GM12878 (cell line): ENCODE measurements at regions not wholly inside any gene's neighbourhood (a gene's known extent, or its start where the extent isn't known, plus 50 kb on each side); places are given as distances from the start of the nearest gene placed in this dataset.

Experiments
- ATAC-seq: fragments of 200-7000 bp; cut with Tn5 transposase; 3 replicates; pipeline ENCODE4 v1.9.1; 2020; ENCODE audit warnings: mild to moderate bottlenecking, moderate library complexity
- BruUV-seq: library from RNA; stranded (reverse); fragments of 400-500 nt; replicated peaks from 2 replicates; lab custom pipeline; 2021; lab: Mats Ljungman, UMichigan
- CTCF ChIA-PET: fragments of 300-600 bp; sonication (Branson Sonifier 250); formaldehyde crosslinking; extraction: SDS; loops from one replicate; lab custom pipeline; 2021; ENCODE audit warnings: inconsistent platforms; lab: Yijun Ruan, JAX
- POLR2A ChIA-PET: fragments of 350-600 bp; formaldehyde crosslinking; extraction: SDS; loops from one replicate; lab custom pipeline; 2021; ENCODE audit warnings: inconsistent platforms; lab: Charles Lee
- RAD21 ChIA-PET: fragments of 300-600 bp; sonication (Branson Sonifier 250); formaldehyde crosslinking; loops from one replicate; lab custom pipeline; 2023; ENCODE audit warnings: antibody characterized with exemption; ENCODE audit not compliant: unreplicated experiment; lab: Charles Lee
- SMC1A ChIA-PET: fragments of 300-600 bp; sonication (Branson Sonifier 250); formaldehyde crosslinking; loops from one replicate; lab custom pipeline; 2023; ENCODE audit not compliant: unreplicated experiment, uncharacterized antibody; lab: Charles Lee
- DNase-seq: peaks from one replicate; pipeline ENCODE4 v3.0.0-alpha.2; 2011; ENCODE audit warnings: low read depth, low spot score
- FAIRE-seq: peaks from 3 replicates; lab custom pipeline; 2011; peaks lifted over from hg19 to GRCh38; lab: Jason Lieb, UNC
- H2AFZ ChIP-seq: 2 replicates; pipeline ENCODE4 v1.6.0; 2011; ENCODE audit warnings: low read depth, low read length, control low read depth; ENCODE audit not compliant: control insufficient read depth
- H3K27ac ChIP-seq: 2 replicates; pipeline ENCODE4 v1.5.1; 2011; ENCODE audit warnings: control low read depth; ENCODE audit not compliant: control insufficient read depth, insufficient read depth
- H3K27me3 ChIP-seq, 2 experiments: replicated peaks in 1 of 2; 2 replicates each; pipeline versions ENCODE4 v1.6.0 to v1.6.1; 2011; ENCODE audit warnings: low read length in 1 of 2; ENCODE audit not compliant: control insufficient read depth in 2 of 2, insufficient read depth in 2 of 2
- H3K36me3 ChIP-seq, 2 experiments: 2 replicates each; pipeline ENCODE4 v1.5.1; 2011; ENCODE audit warnings: low read length in 1 of 2; ENCODE audit not compliant: control insufficient read depth in 2 of 2, insufficient read depth in 2 of 2
- H3K4me1 ChIP-seq: 2 replicates; pipeline ENCODE4 v1.6.1; 2011; ENCODE audit warnings: mild to moderate bottlenecking, low read length, moderate library complexity, mixed read lengths; ENCODE audit not compliant: control insufficient read depth, insufficient read depth
- H3K4me2 ChIP-seq: 2 replicates; pipeline ENCODE4 v1.6.0; 2011; ENCODE audit warnings: control low read depth; ENCODE audit not compliant: control insufficient read depth, insufficient read depth
- H3K4me3 ChIP-seq: fragments of 200-600 bp; sonication (generic); 2 replicates; pipeline ENCODE4 v1.5.1; 2016
- H3K79me2 ChIP-seq: 2 replicates; pipeline ENCODE4 v1.6.0; 2011; ENCODE audit warnings: low read length; ENCODE audit not compliant: control insufficient read depth, insufficient read depth
- H3K9ac ChIP-seq: 2 replicates; pipeline ENCODE4 v1.8.0; 2011; ENCODE audit warnings: low read length, control low read depth, mixed read lengths; ENCODE audit not compliant: control insufficient read depth, insufficient read depth
- H3K9me3 ChIP-seq: replicated peaks from 3 replicates; pipeline ENCODE4 v1.5.1; 2011; ENCODE audit warnings: mild to moderate bottlenecking, low read length; ENCODE audit not compliant: control insufficient read depth, insufficient read depth
- H4K20me1 ChIP-seq: 2 replicates; pipeline ENCODE4 v1.6.0; 2011; ENCODE audit not compliant: control insufficient read depth, insufficient read depth
- ASH2L ChIP-seq: fragments of 300-600, 200-600 bp; sonication (generic); IDR thresholded peaks from 2 replicates; pipeline ENCODE4 v1.6.1; 2017; ENCODE audit warnings: low read depth, mild to moderate bottlenecking, borderline replicate concordance
- BRCA1 ChIP-seq: IDR thresholded peaks from 2 replicates; pipeline ENCODE4 v1.6.1; 2011; ENCODE audit warnings: low read depth, low read length, improper control_type of control experiment
- EED ChIP-seq: sonication (generic); IDR thresholded peaks from 2 replicates; pipeline ENCODE4 v1.6.1; 2016; ENCODE audit warnings: antibody characterized with exemption, low read depth
- GABPA ChIP-seq: IDR thresholded peaks from 2 replicates; pipeline ENCODE4 v1.6.1; 2014; ENCODE audit warnings: antibody characterized with exemption, low read depth, mild to moderate bottlenecking, inconsistent platforms
- NFYA ChIP-seq: IDR thresholded peaks from 2 replicates; pipeline ENCODE4 v1.6.1; 2011; ENCODE audit warnings: low read depth, mild to moderate bottlenecking, low read length, improper control_type of control experiment, borderline replicate concordance
- PML ChIP-seq: IDR thresholded peaks from 2 replicates; pipeline ENCODE4 v1.6.1; 2012; ENCODE audit warnings: low read length, inconsistent platforms
- POLR2A ChIP-seq: IDR thresholded peaks from 2 replicates; pipeline ENCODE4 v1.6.1; 2011; ENCODE audit warnings: low read depth, mild to moderate bottlenecking, low read length
- POU2F2 ChIP-seq: IDR thresholded peaks from 3 replicates; pipeline ENCODE4 v1.6.1; 2011; ENCODE audit warnings: low read depth, mild to moderate bottlenecking, low read length, borderline replicate concordance
- SIN3A ChIP-seq: IDR thresholded peaks from 2 replicates; pipeline ENCODE4 v1.6.1; 2012; ENCODE audit warnings: low read depth, low read length, improper control_type of control experiment
- SIX5 ChIP-seq: IDR thresholded peaks from 2 replicates; pipeline ENCODE4 v1.6.1; 2011; ENCODE audit warnings: mild to moderate bottlenecking, low read depth, low read length, moderate library complexity; ENCODE audit not compliant: severe bottlenecking
- SP1 ChIP-seq: IDR thresholded peaks from one replicate; pipeline ENCODE4 v1.6.1; 2011; ENCODE audit warnings: low read depth, low read length
- SUPT20H ChIP-seq: IDR thresholded peaks from 2 replicates; pipeline ENCODE4 v1.6.1; 2011; ENCODE audit warnings: low read depth, mild to moderate bottlenecking, low read length, moderate library complexity, borderline replicate concordance; ENCODE audit not compliant: control insufficient read depth
- WGBS: methylation state at CpG from one replicate; pipeline ENCODE4 v1.1.6; 2016; ENCODE audit warnings: low lambda C conversion rate; ENCODE audit not compliant: insufficient replicate concordance, insufficient coverage; ENCODE audit errors: missing lambda C conversion rate; 5-methylcytosine and 5-hydroxymethylcytosine counted together
- in situ Hi-C: fragments of 300-500 bp; cut with MboI; formaldehyde crosslinking; loops from 9 replicates; pipeline ENCODE4 v1.14.3; 2018; ENCODE audit warnings: mixed read lengths
- intact Hi-C: fragments of 100-400 bp; cut with micrococcal nuclease; formaldehyde crosslinking; loops from one replicate; pipeline ENCODE4 v1.14.2; 2022; ENCODE audit not compliant: unreplicated experiment
- TF ChIP-seq, protein P1 (sequence below): fragments of 450-650 bp; IDR thresholded peaks from 2 replicates; pipeline ENCODE4 v1.6.1; 2017; ENCODE audit warnings: antibody characterized with exemption, mild to moderate bottlenecking, moderate library complexity
- TF ChIP-seq, protein P2 (sequence below): IDR thresholded peaks from 2 replicates; pipeline ENCODE4 v1.6.1; 2011; ENCODE audit warnings: low read depth, low read length, improper control_type of control experiment, borderline replicate concordance
- TF ChIP-seq, protein P3 (sequence below): fragments of 450-650 bp; IDR thresholded peaks from 2 replicates; pipeline ENCODE4 v1.6.1; 2018; ENCODE audit warnings: mild to moderate bottlenecking, low read depth, moderate library complexity; ENCODE audit not compliant: partially characterized antibody

DNA sequence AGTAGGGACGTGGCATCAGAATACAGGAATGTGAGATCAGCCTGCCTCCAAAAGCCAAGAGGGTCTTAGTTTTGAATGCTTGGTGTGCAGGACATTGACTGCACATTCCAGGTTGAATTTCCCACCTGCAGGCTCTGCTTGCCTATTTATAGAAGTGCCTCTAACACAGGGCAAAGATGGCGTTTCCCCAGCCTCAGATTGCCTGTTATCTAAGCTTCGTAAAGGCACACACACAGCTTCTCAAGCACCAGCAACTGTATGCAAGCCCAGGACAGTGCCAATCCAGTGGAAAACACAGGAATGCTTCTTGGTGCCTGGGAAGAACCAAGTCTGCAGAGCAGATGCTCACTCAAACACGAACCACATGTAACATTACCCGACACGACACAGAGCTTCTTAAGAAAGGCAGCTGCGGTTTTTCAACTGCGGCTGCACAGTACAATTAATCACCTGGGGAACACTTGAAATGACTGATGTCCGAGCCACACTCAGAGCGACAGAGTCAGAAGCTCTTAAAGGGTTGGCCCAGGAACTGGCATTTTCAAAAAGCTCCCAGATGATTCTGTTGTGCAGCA is 90.0 kb upstream of the ANKRD34C start (continued):
- TF ChIP-seq SP1: no peak
- TF ChIP-seq, protein P1, sequence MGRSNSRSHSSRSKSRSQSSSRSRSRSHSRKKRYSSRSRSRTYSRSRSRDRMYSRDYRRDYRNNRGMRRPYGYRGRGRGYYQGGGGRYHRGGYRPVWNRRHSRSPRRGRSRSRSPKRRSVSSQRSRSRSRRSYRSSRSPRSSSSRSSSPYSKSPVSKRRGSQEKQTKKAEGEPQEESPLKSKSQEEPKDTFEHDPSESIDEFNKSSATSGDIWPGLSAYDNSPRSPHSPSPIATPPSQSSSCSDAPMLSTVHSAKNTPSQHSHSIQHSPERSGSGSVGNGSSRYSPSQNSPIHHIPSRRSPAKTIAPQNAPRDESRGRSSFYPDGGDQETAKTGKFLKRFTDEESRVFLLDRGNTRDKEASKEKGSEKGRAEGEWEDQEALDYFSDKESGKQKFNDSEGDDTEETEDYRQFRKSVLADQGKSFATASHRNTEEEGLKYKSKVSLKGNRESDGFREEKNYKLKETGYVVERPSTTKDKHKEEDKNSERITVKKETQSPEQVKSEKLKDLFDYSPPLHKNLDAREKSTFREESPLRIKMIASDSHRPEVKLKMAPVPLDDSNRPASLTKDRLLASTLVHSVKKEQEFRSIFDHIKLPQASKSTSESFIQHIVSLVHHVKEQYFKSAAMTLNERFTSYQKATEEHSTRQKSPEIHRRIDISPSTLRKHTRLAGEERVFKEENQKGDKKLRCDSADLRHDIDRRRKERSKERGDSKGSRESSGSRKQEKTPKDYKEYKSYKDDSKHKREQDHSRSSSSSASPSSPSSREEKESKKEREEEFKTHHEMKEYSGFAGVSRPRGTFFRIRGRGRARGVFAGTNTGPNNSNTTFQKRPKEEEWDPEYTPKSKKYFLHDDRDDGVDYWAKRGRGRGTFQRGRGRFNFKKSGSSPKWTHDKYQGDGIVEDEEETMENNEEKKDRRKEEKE: no peak

DNA sequence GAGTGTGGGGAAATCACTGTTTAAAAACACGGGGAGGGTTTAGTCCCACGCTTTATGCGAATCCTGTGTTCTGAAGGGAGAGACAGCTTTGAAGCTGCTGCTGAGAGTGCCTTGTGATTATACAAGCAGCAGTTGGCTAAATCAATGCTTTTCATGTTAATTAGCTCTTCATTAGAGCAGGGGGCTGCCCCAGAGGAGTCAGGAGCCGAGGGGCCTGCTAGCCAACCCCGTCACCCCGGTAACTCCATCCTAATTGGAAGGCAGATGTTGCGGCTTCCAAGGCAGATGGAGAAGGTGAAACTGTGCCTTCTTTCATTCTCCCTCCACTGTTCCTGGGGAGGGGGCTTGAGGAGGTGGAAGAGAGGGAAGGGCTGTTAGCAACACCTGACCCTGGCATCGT is 92.4 kb upstream of the ANKRD34C start:
- no peak overlapping the region for H3K27ac ChIP-seq
- no peak overlapping the region for H3K4me3 ChIP-seq
- no TSS peak for BruUV-seq
- H3K9me3 ChIP-seq: no peaks in the 10 kb centered on the region
- no peak for ATAC-seq
- ChIA-PET POLR2A (no interaction called here), SMC1A (interaction anchor here (2.9 kb wide), 1 partner anchor 161 kb away, joined by 12 read pairs; no protein-coding TSS in a partner anchor), RAD21 (interaction anchor here (0.7 kb wide), 1 partner anchor 283 kb away, joined by 3 read pairs; no protein-coding TSS in a partner anchor), CTCF (interaction anchor here (0.7 to 11.4 kb wide), 2 partner anchors 16 to 160 kb away, joined by 3 to 351 read pairs; no protein-coding TSS in a partner anchor)
- peaks cover 2 to 8% of the 10 kb centered on the region in 2 experiments; a peak in 3 of 4 replicates for H3K27me3 ChIP-seq
- H3K79me2 ChIP-seq: no peaks in the 10 kb centered on the region
- no peaks in the 10 kb centered on the region for H3K36me3 ChIP-seq
- intact Hi-C loops (no loop called here), in situ Hi-C loops (no loop called here)
- no peaks in the 10 kb centered on the region for H3K4me1 ChIP-seq
- no peak overlapping the region for H3K9ac ChIP-seq
- 48% methylated on average over 8 of the region's 8 CpGs for WGBS
- no peaks in the 10 kb centered on the region for H4K20me1 ChIP-seq
- DNase-seq: no peak
- no peak for FAIRE-seq
- no peak overlapping the region for H3K4me2 ChIP-seq
- H2AFZ ChIP-seq: no peak overlapping the region
- TF ChIP-seq SUPT20H (no peak), POU2F2 (no peak), ASH2L (no peak), GABPA (no peak), EED (no peak), POLR2A (no peak), PML (no peak), SIN3A (no peak), SIX5 (no peak), BRCA1 (no peak), NFYA (no peak)
- TF ChIP-seq, protein P2, sequence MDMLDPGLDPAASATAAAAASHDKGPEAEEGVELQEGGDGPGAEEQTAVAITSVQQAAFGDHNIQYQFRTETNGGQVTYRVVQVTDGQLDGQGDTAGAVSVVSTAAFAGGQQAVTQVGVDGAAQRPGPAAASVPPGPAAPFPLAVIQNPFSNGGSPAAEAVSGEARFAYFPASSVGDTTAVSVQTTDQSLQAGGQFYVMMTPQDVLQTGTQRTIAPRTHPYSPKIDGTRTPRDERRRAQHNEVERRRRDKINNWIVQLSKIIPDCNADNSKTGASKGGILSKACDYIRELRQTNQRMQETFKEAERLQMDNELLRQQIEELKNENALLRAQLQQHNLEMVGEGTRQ: no peak
- TF ChIP-seq, protein P3, sequence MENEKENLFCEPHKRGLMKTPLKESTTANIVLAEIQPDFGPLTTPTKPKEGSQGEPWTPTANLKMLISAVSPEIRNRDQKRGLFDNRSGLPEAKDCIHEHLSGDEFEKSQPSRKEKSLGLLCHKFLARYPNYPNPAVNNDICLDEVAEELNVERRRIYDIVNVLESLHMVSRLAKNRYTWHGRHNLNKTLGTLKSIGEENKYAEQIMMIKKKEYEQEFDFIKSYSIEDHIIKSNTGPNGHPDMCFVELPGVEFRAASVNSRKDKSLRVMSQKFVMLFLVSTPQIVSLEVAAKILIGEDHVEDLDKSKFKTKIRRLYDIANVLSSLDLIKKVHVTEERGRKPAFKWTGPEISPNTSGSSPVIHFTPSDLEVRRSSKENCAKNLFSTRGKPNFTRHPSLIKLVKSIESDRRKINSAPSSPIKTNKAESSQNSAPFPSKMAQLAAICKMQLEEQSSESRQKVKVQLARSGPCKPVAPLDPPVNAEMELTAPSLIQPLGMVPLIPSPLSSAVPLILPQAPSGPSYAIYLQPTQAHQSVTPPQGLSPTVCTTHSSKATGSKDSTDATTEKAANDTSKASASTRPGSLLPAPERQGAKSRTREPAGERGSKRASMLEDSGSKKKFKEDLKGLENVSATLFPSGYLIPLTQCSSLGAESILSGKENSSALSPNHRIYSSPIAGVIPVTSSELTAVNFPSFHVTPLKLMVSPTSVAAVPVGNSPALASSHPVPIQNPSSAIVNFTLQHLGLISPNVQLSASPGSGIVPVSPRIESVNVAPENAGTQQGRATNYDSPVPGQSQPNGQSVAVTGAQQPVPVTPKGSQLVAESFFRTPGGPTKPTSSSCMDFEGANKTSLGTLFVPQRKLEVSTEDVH: no peak
